ENCODE measurements at regions not wholly inside any gene's neighbourhood (a gene's known extent, or its start where the extent isn't known, plus 50 kb on each side); places are given as distances from the start of the nearest gene placed in this dataset.

DNA sequence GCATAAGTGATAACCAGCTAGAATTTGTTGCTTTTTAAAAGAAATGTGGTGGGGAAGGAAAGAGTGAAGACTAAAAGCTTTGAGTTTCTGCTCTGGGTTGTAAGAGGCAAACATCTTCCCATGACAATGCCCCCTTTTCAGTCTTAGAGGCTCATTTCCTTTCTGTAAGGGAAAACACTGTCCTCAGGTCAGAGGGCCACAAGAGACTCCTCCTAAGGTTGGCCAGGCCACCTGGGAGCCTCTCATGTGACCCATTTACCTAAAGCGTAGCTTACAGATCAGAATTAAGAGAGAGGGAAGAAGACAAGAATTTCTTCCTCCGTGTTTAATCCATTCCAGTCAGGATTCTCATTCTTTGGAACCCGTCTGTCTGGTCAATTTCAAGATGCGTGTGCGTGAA, 220.4 kb upstream of the HEY2 start:
- Histone ChIP-seq H3K27ac (ENCODE audit: low read depth in 2 of 2, low read length in 1 of 2) (no peak overlapping the region), H3K9me3 (no peaks in the 10 kb centered on the region), H3K4me1 (ENCODE audit: control insufficient read depth in 1 of 2, insufficient read depth in 2 of 2, low read depth in 1 of 2, low read length in 1 of 2) (no peaks in the 10 kb centered on the region), H3K9me2 (no peaks in the 10 kb centered on the region), H3K79me2 (ENCODE audit: insufficient read depth) (no peaks in the 10 kb centered on the region), H3K36me3 (replicated peaks in 1 of 2; ENCODE audit: control insufficient read depth in 1 of 2, insufficient read depth in 2 of 2, low read length in 1 of 2) (no peaks in the 10 kb centered on the region), H3K4me2 (no peak overlapping the region), H3F3A (replicated peaks; ENCODE audit: insufficient read depth) (no peaks in the 10 kb centered on the region), H2AFZ (ENCODE audit: low read depth) (no peak overlapping the region), H3K4me3 (ENCODE audit: low read depth in 2 of 2, low read length in 1 of 2) (no peak overlapping the region), H3K9ac (no peak overlapping the region), H4K20me1 (ENCODE audit: insufficient read depth) (no peaks in the 10 kb centered on the region), H3K27me3 (ENCODE audit: insufficient read depth) (peaks cover 13% of the 10 kb centered on the region; the same call in 1 of the 2 replicates)
- CTCF ChIA-PET, result interaction anchor here (1.1 kb wide), 1 partner anchor 15 kb away, joined by 3 read pairs; no protein-coding TSS in a partner anchor
- POLR2A ChIA-PET, result no interaction called here
- no peak for TF ChIP-seq TEAD4 (IDR thresholded peaks at IDR 0.05; ENCODE audit: borderline replicate concordance, insufficient read depth)
- TF ChIP-seq, protein P1, sequence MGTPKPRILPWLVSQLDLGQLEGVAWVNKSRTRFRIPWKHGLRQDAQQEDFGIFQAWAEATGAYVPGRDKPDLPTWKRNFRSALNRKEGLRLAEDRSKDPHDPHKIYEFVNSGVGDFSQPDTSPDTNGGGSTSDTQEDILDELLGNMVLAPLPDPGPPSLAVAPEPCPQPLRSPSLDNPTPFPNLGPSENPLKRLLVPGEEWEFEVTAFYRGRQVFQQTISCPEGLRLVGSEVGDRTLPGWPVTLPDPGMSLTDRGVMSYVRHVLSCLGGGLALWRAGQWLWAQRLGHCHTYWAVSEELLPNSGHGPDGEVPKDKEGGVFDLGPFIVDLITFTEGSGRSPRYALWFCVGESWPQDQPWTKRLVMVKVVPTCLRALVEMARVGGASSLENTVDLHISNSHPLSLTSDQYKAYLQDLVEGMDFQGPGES (IDR thresholded peaks at IDR 0.05; ENCODE audit: low read depth, low read length), result no peak
- no peak for TF ChIP-seq RXRA (IDR thresholded peaks at IDR 0.05; ENCODE audit: borderline replicate concordance, low read depth)
- TF ChIP-seq, protein P2, sequence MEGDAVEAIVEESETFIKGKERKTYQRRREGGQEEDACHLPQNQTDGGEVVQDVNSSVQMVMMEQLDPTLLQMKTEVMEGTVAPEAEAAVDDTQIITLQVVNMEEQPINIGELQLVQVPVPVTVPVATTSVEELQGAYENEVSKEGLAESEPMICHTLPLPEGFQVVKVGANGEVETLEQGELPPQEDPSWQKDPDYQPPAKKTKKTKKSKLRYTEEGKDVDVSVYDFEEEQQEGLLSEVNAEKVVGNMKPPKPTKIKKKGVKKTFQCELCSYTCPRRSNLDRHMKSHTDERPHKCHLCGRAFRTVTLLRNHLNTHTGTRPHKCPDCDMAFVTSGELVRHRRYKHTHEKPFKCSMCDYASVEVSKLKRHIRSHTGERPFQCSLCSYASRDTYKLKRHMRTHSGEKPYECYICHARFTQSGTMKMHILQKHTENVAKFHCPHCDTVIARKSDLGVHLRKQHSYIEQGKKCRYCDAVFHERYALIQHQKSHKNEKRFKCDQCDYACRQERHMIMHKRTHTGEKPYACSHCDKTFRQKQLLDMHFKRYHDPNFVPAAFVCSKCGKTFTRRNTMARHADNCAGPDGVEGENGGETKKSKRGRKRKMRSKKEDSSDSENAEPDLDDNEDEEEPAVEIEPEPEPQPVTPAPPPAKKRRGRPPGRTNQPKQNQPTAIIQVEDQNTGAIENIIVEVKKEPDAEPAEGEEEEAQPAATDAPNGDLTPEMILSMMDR (IDR thresholded peaks at IDR 0.05), result no peak
- no peak for TF ChIP-seq TAF1 (IDR thresholded peaks at IDR 0.05; ENCODE audit: borderline replicate concordance, low read depth, low read length)
- no peak for TF ChIP-seq NFIC (IDR thresholded peaks at IDR 0.05; ENCODE audit: borderline replicate concordance)
- no peak for TF ChIP-seq RAD21 (IDR thresholded peaks at IDR 0.05; ENCODE audit: low read length)
- TF ChIP-seq, protein P3, sequence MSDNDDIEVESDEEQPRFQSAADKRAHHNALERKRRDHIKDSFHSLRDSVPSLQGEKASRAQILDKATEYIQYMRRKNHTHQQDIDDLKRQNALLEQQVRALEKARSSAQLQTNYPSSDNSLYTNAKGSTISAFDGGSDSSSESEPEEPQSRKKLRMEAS (IDR thresholded peaks at IDR 0.05; ENCODE audit: low read depth), result no peak
- TF ChIP-seq TCF12 (IDR thresholded peaks at IDR 0.05), result no peak
- no peak for TF ChIP-seq FOSL2 (IDR thresholded peaks at IDR 0.05; ENCODE audit: borderline replicate concordance, low read depth)
- TF ChIP-seq NRF1 (IDR thresholded peaks at IDR 0.05; ENCODE audit: low read depth, low read length), result no peak
- TF ChIP-seq, protein P4, sequence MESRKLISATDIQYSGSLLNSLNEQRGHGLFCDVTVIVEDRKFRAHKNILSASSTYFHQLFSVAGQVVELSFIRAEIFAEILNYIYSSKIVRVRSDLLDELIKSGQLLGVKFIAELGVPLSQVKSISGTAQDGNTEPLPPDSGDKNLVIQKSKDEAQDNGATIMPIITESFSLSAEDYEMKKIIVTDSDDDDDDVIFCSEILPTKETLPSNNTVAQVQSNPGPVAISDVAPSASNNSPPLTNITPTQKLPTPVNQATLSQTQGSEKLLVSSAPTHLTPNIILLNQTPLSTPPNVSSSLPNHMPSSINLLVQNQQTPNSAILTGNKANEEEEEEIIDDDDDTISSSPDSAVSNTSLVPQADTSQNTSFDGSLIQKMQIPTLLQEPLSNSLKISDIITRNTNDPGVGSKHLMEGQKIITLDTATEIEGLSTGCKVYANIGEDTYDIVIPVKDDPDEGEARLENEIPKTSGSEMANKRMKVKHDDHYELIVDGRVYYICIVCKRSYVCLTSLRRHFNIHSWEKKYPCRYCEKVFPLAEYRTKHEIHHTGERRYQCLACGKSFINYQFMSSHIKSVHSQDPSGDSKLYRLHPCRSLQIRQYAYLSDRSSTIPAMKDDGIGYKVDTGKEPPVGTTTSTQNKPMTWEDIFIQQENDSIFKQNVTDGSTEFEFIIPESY (IDR thresholded peaks at IDR 0.05; ENCODE audit: borderline replicate concordance, low read depth), result no peak
- TF ChIP-seq GABPA (IDR thresholded peaks at IDR 0.05; ENCODE audit: low read depth), result no peak
- no peak for TF ChIP-seq RCOR1 (IDR thresholded peaks at IDR 0.05; ENCODE audit: low read length)
- no peak for TF ChIP-seq ELF1 (IDR thresholded peaks at IDR 0.05)
- 5% methylated on average over 5 of the region's 5 CpGs for WGBS (ENCODE audit: low lambda C conversion rate)
- no peak for DNase-seq
